D721Med (cell line): ENCODE measurements at regions not wholly inside any gene's neighbourhood (a gene's known extent, or its start where the extent isn't known, plus 50 kb on each side); places are given as distances from the start of the nearest gene placed in this dataset.

Experiments used
- DNase-seq: peaks from one replicate; pipeline ENCODE4 v3.0.0; 2011; ENCODE audit warnings: low spot score; ENCODE audit not compliant: insufficient read length
- FAIRE-seq: peaks from 2 replicates; lab custom pipeline; 2011; peaks lifted over from hg19 to GRCh38; lab: Jason Lieb, UNC
- CTCF ChIP-seq: IDR thresholded peaks from 2 replicates; pipeline ENCODE4 v1.5.1; 2012; ENCODE audit warnings: mild to moderate bottlenecking, control low read depth; ENCODE audit not compliant: insufficient read depth; ENCODE audit errors: missing control alignments

- FAIRE-seq: no peak
- TF ChIP-seq CTCF: no peak
- DNase-seq: no peak
These were observed 287.1 kb downstream of the MTX2 start for GRCh38 chr2:176556373-176556772.

- no peak for DNase-seq
- no peak for FAIRE-seq
- no peak for TF ChIP-seq CTCF
These were observed 288.6 kb downstream of the MTX2 start for GRCh38 chr2:176557821-176558220.

- FAIRE-seq (no peak), DNase-seq (no peak)
These were observed 289.4 kb downstream of the MTX2 start for GRCh38 chr2:176558574-176559140.

GRCh38 chr2:176560296-176560695, 291.1 kb downstream of the MTX2 start:
- no peak for DNase-seq
- FAIRE-seq: no peak
- no peak for TF ChIP-seq CTCF

More at GRCh38 chr2:176558574-176559140, 289.4 kb downstream of the MTX2 start:
- no peak for TF ChIP-seq CTCF

- no peak for DNase-seq
- FAIRE-seq: no peak
- no peak for TF ChIP-seq CTCF
These were observed 292.5 kb downstream of the MTX2 start for GRCh38 chr2:176561706-176562105.

- TF ChIP-seq CTCF: no peak
- FAIRE-seq: no peak
- DNase-seq: no peak
These were observed 293.3 kb downstream of the MTX2 start for GRCh38 chr2:176562359-176563078.
